ENCODE measurements at regions not wholly inside any gene's neighbourhood (a gene's known extent, or its start where the extent isn't known, plus 50 kb on each side); places are given as distances from the start of the nearest gene placed in this dataset.

DNA sequence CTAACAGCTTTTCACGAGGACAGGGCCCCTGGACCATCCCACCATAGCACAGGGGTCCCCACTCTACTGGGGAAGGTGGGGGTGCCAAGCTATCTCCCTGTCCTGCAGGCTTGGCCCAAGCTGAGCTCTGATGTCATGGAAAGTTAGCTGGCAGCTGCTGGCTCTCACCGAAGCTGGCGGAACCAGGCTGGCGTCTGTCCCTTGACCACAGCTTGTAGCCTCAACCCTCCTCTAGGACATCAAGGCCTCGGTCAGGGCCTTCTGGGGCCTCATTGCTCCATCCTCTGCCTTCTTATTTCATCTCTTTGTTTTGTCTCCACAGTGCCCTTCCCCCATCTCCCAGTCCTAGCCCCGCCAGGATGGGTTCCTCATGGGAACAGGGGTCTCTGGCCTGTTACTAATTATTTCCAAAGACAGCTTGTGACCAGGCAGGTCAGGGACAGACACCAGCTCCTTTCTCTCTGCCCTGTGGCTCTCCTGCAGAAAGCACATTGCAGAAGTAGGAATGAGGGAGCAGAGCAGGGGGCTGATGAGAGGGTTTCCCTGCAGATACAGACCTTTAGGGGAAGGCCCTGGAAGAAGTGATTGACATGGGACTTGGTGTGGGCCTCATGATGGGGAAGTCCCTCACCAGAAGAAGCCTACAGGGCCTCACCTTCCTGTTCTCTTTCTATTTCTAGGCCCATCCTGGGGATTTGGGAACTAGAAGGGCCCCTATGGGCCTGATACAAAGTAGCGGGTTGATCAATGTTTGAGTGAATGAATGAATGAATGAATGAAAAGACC lies 97.5 kb upstream of the ALX4 start:
- peak overlapping the region; percentile 69 for H3K4me2 ChIP-seq (ENCODE audit: low read length)
- TF ChIP-seq EZH2phosphoT487 (IDR thresholded peaks at IDR 0.05; ENCODE audit: low read depth), result no peak
- TF ChIP-seq, protein P1, sequence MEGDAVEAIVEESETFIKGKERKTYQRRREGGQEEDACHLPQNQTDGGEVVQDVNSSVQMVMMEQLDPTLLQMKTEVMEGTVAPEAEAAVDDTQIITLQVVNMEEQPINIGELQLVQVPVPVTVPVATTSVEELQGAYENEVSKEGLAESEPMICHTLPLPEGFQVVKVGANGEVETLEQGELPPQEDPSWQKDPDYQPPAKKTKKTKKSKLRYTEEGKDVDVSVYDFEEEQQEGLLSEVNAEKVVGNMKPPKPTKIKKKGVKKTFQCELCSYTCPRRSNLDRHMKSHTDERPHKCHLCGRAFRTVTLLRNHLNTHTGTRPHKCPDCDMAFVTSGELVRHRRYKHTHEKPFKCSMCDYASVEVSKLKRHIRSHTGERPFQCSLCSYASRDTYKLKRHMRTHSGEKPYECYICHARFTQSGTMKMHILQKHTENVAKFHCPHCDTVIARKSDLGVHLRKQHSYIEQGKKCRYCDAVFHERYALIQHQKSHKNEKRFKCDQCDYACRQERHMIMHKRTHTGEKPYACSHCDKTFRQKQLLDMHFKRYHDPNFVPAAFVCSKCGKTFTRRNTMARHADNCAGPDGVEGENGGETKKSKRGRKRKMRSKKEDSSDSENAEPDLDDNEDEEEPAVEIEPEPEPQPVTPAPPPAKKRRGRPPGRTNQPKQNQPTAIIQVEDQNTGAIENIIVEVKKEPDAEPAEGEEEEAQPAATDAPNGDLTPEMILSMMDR (IDR thresholded peaks at IDR 0.05; ENCODE audit: low read depth, low read length), result no peak

DNA sequence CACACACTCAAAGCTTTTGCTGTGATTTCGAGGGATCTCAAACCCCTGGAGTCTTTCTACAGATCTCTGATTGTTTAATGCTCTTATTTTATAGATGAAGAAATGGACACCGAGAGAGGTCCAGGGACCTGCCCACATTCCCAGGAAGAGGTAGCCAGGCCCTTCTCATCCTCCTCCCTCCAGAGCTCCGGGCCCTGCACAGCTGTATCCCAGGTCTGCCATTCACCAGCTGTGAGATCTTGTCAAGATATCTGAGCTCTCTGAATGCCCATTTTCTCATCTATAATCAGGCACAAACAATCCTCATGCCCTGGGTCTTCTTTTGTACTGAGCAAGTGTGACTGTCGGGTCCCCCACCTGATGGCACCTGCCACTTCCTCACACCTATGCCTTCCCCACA lies 98.2 kb upstream of the ALX4 start:
- Histone ChIP-seq H3K4me3 (ENCODE audit: low read length) (peak overlapping the region; percentile 6; the same call in 1 of the 2 replicates), H3K4me2 (ENCODE audit: low read length) (peak overlapping the region; percentile 69), H3K9me3 (ENCODE audit: insufficient read depth, low read length) (no peaks in the 10 kb centered on the region; the same call in 1 of the 2 replicates), H3K27me3 (ENCODE audit: low read depth, low read length) (peaks cover 15% of the 10 kb centered on the region; the same call in 1 of the 2 replicates), H3K27ac (ENCODE audit: low read length) (peak overlapping the region; percentile 80; the same call in 1 of the 2 replicates), H3K79me2 (ENCODE audit: low read length) (no peaks in the 10 kb centered on the region), H4K20me1 (ENCODE audit: insufficient read depth, low read length) (no peaks in the 10 kb centered on the region), H3K4me1 (ENCODE audit: low read length) (peaks cover 65% of the 10 kb centered on the region), H2AFZ (ENCODE audit: low read depth, low read length) (no peak overlapping the region), H3K36me3 (replicated peaks; ENCODE audit: low read depth, low read length) (peaks cover 7% of the 10 kb centered on the region), H3K9ac (ENCODE audit: low read length) (no peak overlapping the region)
- TF ChIP-seq EZH2phosphoT487 (IDR thresholded peaks at IDR 0.05; ENCODE audit: low read depth), result no peak
- TF ChIP-seq, protein P1 (IDR thresholded peaks at IDR 0.05; ENCODE audit: low read depth, low read length), result no peak

More for the DNA sequence above, 97.5 kb upstream of the ALX4 start:
- peak overlapping the region; percentile 43; the same call in 1 of the 2 replicates for H3K4me3 ChIP-seq (ENCODE audit: low read length)
- peak overlapping the region; percentile 61 for H3K27ac ChIP-seq (ENCODE audit: low read length)
- no peaks in the 10 kb centered on the region for H4K20me1 ChIP-seq (ENCODE audit: insufficient read depth, low read length)
- no peaks in the 10 kb centered on the region for H3K79me2 ChIP-seq (ENCODE audit: low read length)
- peaks cover 14% of the 10 kb centered on the region; the same call in 1 of the 2 replicates for H3K27me3 ChIP-seq (ENCODE audit: low read depth, low read length)
- no peak overlapping the region for H2AFZ ChIP-seq (ENCODE audit: low read depth, low read length)
- peaks cover 66% of the 10 kb centered on the region for H3K4me1 ChIP-seq (ENCODE audit: low read length)
- H3K9ac ChIP-seq (ENCODE audit: low read length), result peak overlapping the region; percentile 35; the same call in 1 of the 2 replicates
- peaks cover 7% of the 10 kb centered on the region for H3K36me3 ChIP-seq (replicated peaks; ENCODE audit: low read depth, low read length)
- H3K9me3 ChIP-seq (ENCODE audit: insufficient read depth, low read length), result no peaks in the 10 kb centered on the region; the same call in 1 of the 2 replicates

DNA sequence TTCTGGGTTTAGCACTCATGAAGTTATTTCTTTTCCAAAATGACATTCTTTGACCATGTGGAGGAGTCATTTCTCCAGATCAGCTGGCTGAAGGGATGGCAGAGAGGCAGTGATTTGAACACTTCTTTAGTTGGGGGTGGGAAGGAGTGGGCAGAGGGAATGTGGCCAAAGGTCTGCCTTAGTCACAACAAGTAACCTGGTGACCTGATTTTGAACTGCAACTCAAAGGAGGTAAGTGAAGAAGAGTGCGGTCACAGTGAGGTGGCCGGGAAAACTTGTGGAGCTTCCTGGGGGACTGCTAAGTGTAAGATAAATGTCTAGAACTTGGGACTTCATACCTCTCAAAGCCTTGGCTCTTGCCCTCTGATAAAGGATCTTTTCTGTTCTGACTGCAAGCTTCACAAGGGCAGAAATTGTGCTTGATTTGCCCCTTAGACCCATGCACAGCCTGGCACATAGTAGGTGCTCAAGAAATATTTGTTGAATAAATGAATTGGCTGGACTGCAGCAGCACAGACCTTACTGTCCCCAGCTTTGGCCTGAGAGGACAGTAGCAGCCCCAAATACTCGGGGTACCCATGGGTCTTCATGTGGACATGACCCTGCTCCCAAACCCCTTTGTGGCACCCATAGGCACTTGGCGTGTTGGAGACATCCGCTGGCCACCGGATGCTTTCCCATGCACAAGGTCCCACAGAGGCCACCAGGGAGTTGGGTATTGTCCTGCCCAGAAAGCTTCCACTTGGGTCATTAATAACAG lies 99.0 kb upstream of the ALX4 start:
- peak overlapping the region; percentile 51 for H3K4me2 ChIP-seq (ENCODE audit: low read length)
- peak overlapping the region; percentile 19; the same call in 1 of the 2 replicates for H3K9ac ChIP-seq (ENCODE audit: low read length)
- H2AFZ ChIP-seq (ENCODE audit: low read depth, low read length), result no peak overlapping the region
- H3K4me1 ChIP-seq (ENCODE audit: low read length), result peaks cover 58% of the 10 kb centered on the region
- no peaks in the 10 kb centered on the region; the same call in 1 of the 2 replicates for H3K9me3 ChIP-seq (ENCODE audit: insufficient read depth, low read length)
- no peaks in the 10 kb centered on the region for H3K79me2 ChIP-seq (ENCODE audit: low read length)
- H3K27me3 ChIP-seq (ENCODE audit: low read depth, low read length), result peaks cover 15% of the 10 kb centered on the region; the same call in 1 of the 2 replicates
- H3K4me3 ChIP-seq (ENCODE audit: low read length), result peak overlapping the region; percentile 21
- H3K27ac ChIP-seq (ENCODE audit: low read length), result peak overlapping the region; percentile 80
- TF ChIP-seq EZH2phosphoT487 (IDR thresholded peaks at IDR 0.05; ENCODE audit: low read depth), result no peak
- TF ChIP-seq, protein P1 (IDR thresholded peaks at IDR 0.05; ENCODE audit: low read depth, low read length), result no peak
- H4K20me1 ChIP-seq (ENCODE audit: insufficient read depth, low read length), result no peaks in the 10 kb centered on the region
- H3K36me3 ChIP-seq (replicated peaks; ENCODE audit: low read depth, low read length), result peaks cover 7% of the 10 kb centered on the region

Measured in OCI-LY3 (cell line).